Retinal pigment epithelial cell (primary cell): ENCODE measurements at regions not wholly inside any gene's neighbourhood (a gene's known extent, or its start where the extent isn't known, plus 50 kb on each side); places are given as distances from the start of the nearest gene placed in this dataset.

Experiments
- DNase-seq: peaks from one replicate; pipeline ENCODE4 v3.0.0-alpha.2; 2010; ENCODE audit warnings: low read depth
- H3K4me3 ChIP-seq: 2 replicates; pipeline ENCODE4 v1.5.1; 2011; ENCODE audit warnings: mild to moderate bottlenecking, low read length, control low read depth, moderate library complexity
- CTCF ChIP-seq: conservative IDR thresholded peaks from 2 replicates; pipeline ENCODE4 v1.5.1; 2011; ENCODE audit warnings: low read depth, low read length, control low read depth, inconsistent platforms

- no peak for TF ChIP-seq CTCF
- DNase-seq, result peak; percentile 88
- H3K4me3 ChIP-seq, result no peak overlapping the region
Measured at GRCh38 chr12:79534029-79534867, 156.5 kb downstream of the PAWR start.

GRCh38 chr12:79532907-79533288, 157.9 kb downstream of the PAWR start:
- no peak for TF ChIP-seq CTCF
- no peak for DNase-seq

GRCh38 chr12:79531518-79531917, 159.2 kb downstream of the PAWR start:
- no peak for TF ChIP-seq CTCF
- no peak overlapping the region for H3K4me3 ChIP-seq
- no peak for DNase-seq

More at GRCh38 chr12:79532907-79533288, 157.9 kb downstream of the PAWR start:
- H3K4me3 ChIP-seq, result no peak overlapping the region

- no peak for DNase-seq
- no peak for TF ChIP-seq CTCF
- no peak overlapping the region for H3K4me3 ChIP-seq
Measured at GRCh38 chr12:79527473-79527872, 163.3 kb downstream of the PAWR start.

GRCh38 chr12:79525357-79525756, 165.4 kb downstream of the PAWR start:
- no peak for DNase-seq
- no peak overlapping the region for H3K4me3 ChIP-seq
- no peak for TF ChIP-seq CTCF

GRCh38 chr12:79524507-79525148, 166.1 kb downstream of the PAWR start:
- TF ChIP-seq CTCF, result no peak
- DNase-seq, result no peak
- no peak overlapping the region for H3K4me3 ChIP-seq

- DNase-seq, result no peak
- TF ChIP-seq CTCF, result no peak
- H3K4me3 ChIP-seq, result no peak overlapping the region
Measured at GRCh38 chr12:79522989-79523386, 167.8 kb downstream of the PAWR start.
